ENCODE measurements at regions not wholly inside any gene's neighbourhood (a gene's known extent, or its start where the extent isn't known, plus 50 kb on each side); places are given as distances from the start of the nearest gene placed in this dataset.

DNA sequence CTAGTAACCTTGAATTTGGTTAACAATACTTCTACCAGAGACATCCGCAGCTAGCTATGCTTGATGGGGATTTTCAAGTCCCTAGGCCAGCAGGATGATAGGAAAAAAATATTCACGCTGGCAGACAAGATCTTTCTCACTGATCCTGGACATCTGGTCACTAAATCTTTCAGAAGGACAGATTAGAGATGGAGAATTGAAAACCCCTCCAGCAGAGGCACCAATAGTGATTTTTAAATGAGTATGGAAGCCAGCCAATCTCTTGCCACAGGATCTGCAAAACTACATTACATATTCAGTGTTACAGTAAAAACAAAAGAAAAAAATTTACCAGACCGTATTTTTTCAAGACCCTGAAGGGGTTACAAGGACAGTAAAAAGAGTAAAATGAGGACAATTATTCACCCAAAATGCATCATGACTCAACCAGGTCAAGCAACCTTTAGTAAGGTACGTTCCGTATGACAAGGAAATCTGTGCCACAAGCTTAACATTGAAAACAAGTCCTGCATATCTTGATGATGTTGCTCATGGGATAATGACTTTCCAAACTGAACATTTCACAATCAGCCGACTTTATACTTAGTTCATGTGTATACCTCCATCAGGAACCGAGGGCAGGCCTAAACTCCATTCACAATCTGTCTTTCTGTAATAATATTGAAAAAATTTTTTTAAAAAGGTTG lies 239.5 kb downstream of the GXYLT1 start:
- TF ChIP-seq, protein P1, sequence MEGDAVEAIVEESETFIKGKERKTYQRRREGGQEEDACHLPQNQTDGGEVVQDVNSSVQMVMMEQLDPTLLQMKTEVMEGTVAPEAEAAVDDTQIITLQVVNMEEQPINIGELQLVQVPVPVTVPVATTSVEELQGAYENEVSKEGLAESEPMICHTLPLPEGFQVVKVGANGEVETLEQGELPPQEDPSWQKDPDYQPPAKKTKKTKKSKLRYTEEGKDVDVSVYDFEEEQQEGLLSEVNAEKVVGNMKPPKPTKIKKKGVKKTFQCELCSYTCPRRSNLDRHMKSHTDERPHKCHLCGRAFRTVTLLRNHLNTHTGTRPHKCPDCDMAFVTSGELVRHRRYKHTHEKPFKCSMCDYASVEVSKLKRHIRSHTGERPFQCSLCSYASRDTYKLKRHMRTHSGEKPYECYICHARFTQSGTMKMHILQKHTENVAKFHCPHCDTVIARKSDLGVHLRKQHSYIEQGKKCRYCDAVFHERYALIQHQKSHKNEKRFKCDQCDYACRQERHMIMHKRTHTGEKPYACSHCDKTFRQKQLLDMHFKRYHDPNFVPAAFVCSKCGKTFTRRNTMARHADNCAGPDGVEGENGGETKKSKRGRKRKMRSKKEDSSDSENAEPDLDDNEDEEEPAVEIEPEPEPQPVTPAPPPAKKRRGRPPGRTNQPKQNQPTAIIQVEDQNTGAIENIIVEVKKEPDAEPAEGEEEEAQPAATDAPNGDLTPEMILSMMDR (IDR thresholded peaks at IDR 0.05 in 4 of 5, conservative IDR thresholded peaks at IDR 0.05 in 1 of 5), result no peak
- no peak for TF ChIP-seq POLR2A (IDR thresholded peaks at IDR 0.05)

Data from gastrocnemius medialis (tissue), 4 donors.